ENCODE measurements at regions not wholly inside any gene's neighbourhood (a gene's known extent, or its start where the extent isn't known, plus 50 kb on each side); places are given as distances from the start of the nearest gene placed in this dataset.

DNA sequence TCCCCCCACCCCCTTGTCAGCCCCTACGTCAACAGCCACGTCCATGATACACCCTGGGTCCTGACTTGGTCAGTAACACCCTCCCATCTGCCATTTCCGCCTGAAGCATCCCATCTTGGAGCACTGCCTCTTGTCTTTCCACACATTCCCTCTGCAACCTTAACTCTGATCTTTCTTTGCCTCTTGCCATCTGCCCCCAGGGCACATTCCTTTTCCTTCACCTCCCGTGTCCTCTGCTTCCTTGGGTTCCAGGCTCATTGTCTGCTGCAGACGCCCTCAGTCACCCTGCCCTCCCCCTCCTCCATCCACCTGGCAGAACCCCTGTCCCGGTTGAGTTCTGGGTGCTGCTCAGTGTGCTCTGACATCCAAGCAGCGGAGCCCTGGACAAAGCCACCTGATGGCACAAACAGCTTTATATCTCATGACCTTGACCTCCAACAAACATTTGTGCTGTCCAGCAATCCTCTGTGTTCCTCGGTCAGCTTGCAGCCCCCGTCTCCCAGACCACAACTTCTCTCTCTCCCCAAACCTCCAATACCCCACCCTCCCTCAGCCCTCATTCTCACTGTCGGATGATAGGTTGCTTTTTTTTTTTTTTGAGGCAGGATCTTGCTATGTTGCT is 97.7 kb upstream of the IER5L start:
- no peak overlapping the region for H3K9ac ChIP-seq (replicated peaks in 1 of 4; ENCODE audit: extremely low read depth in 1 of 4, low read depth in 3 of 4, low read length in 3 of 4)
- no peak for DNase-seq (ENCODE audit: low read depth in 1 of 2, low spot score in 2 of 2)
- peak overlapping the region; percentile 88; the same call in 1 of the 2 replicates for H2BK15ac ChIP-seq (ENCODE audit: low read length)
- H2AFZ ChIP-seq (ENCODE audit: low read length): no peak overlapping the region
- H2BK12ac ChIP-seq (ENCODE audit: low read depth, low read length): peak overlapping the region; percentile 71; the same call in 1 of the 2 replicates
- H3K14ac ChIP-seq (ENCODE audit: insufficient read length): no peak overlapping the region
- CTCF ChIA-PET (ENCODE audit: partially characterized antibody): interaction anchor here (0.6 to 3.5 kb wide), 4 partner anchors 77 to 205 kb away, joined by 3 to 10 read pairs (median 5); no protein-coding TSS in a partner anchor
- H3K4me3 ChIP-seq (ENCODE audit: extremely low read depth in 1 of 4, insufficient read depth in 2 of 4, low read depth in 3 of 4, low read length in 4 of 4): no peak overlapping the region
- peak overlapping the region; percentile 48 for H3K18ac ChIP-seq (ENCODE audit: extremely low read depth, low read length)
- H2BK5ac ChIP-seq (ENCODE audit: low read depth, low read length): peak overlapping the region; percentile 83; the same call in 1 of the 2 replicates
- no peak overlapping the region for H2BK120ac ChIP-seq (replicated peaks; ENCODE audit: low read depth, low read length)
- H4K5ac ChIP-seq (ENCODE audit: insufficient read length, low read depth, low read length): no peak overlapping the region
- H3K23me2 ChIP-seq (ENCODE audit: low read depth, low read length): peaks cover 3% of the 10 kb centered on the region; the same call in 1 of the 2 replicates
- 63% methylated on average over 8 of the region's 10 CpGs; no CpG with 5 or more reads in 1 of the 2 experiments for WGBS, 2 experiments (ENCODE audit: extremely low coverage in 1 of 2, insufficient coverage in 1 of 2, insufficient read length in 1 of 2, insufficient replicate concordance in 2 of 2, low coverage in 1 of 2, low lambda C conversion rate in 2 of 2, missing lambda C conversion rate in 1 of 2)
- H3K36me3 ChIP-seq (ENCODE audit: control insufficient read depth in 2 of 4, insufficient read depth in 4 of 4, low read length in 3 of 4): no peaks in the 10 kb centered on the region
- peak overlapping the region in 1 of 2 experiments; percentile 42; a peak in 1 of 4 replicates for H3K4me2 ChIP-seq (ENCODE audit: insufficient read depth in 1 of 2, low read depth in 2 of 2, low read length in 2 of 2)
- no peaks in the 10 kb centered on the region for H3K79me1 ChIP-seq (ENCODE audit: low read depth, low read length)
- no peak overlapping the region for H3K4ac ChIP-seq (replicated peaks; ENCODE audit: insufficient read length, low read depth, low read length)
- POLR2A ChIA-PET (ENCODE audit: partially characterized antibody): interaction anchor here (0.7 to 3.5 kb wide), 3 partner anchors 11 to 16 kb away, joined by 3 to 14 read pairs (median 4); no protein-coding TSS in a partner anchor
- H2BK20ac ChIP-seq (ENCODE audit: low read length): 0 out of 2 replicates have a peak overlapping the region, but pooled peaks have one; percentile 9
- no peaks in the 10 kb centered on the region for H3K79me2 ChIP-seq (ENCODE audit: control insufficient read depth in 1 of 2, insufficient read depth in 2 of 2, low read length in 2 of 2)
- H3K27me3 ChIP-seq (replicated peaks in 1 of 4; ENCODE audit: control insufficient read depth in 3 of 4, extremely low read depth in 1 of 4, insufficient read depth in 3 of 4, low read length in 3 of 4): peaks cover 0 to 2% (median 0%) of the 10 kb centered on the region in 4 experiments; a peak in 3 of 7 replicates
- peak overlapping the region; percentile 22 for H4K91ac ChIP-seq (replicated peaks; ENCODE audit: insufficient read length, low read length)
- no peak overlapping the region for H3K56ac ChIP-seq (replicated peaks; ENCODE audit: insufficient read length, low read depth, low read length)
- H3K23ac ChIP-seq (ENCODE audit: insufficient read length): no peak overlapping the region
- 0 out of 2 replicates have a peak overlapping the region, but pooled peaks have one; percentile 24 for H2AK5ac ChIP-seq (ENCODE audit: low read depth, low read length)
- H3K27ac ChIP-seq (ENCODE audit: low read depth, low read length): no peak overlapping the region
- no peaks in the 10 kb centered on the region for H3K9me3 ChIP-seq (ENCODE audit: insufficient read depth in 2 of 2, low read depth in 1 of 2, low read length in 1 of 2)
- no peak for FAIRE-seq
- TF ChIP-seq EP300 (IDR thresholded peaks at IDR 0.05; ENCODE audit: borderline replicate concordance in 1 of 2, low read depth in 2 of 2, low read length in 2 of 2) (no peak), BRCA1 (IDR thresholded peaks at IDR 0.05; ENCODE audit: low read depth, low read length) (no peak), KDM1A (IDR thresholded peaks at IDR 0.05; ENCODE audit: borderline replicate concordance, low read length) (no peak), TEAD4 (IDR thresholded peaks at IDR 0.05; ENCODE audit: low read depth, low read length) (0 out of 2 replicates have a peak, but pooled peaks have one; percentile 4), TAF7 (optimal IDR thresholded peaks at IDR 0.05; ENCODE audit: borderline replicate concordance, low read depth, low read length) (no peak), JUN (IDR thresholded peaks at IDR 0.05; ENCODE audit: low read depth, low read length) (no peak), HDAC2 (IDR thresholded peaks at IDR 0.05; ENCODE audit: borderline replicate concordance in 1 of 2, low read depth in 2 of 2, low read length in 2 of 2) (no peak)
- TF ChIP-seq, protein P1, sequence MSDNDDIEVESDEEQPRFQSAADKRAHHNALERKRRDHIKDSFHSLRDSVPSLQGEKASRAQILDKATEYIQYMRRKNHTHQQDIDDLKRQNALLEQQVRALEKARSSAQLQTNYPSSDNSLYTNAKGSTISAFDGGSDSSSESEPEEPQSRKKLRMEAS (IDR thresholded peaks at IDR 0.05): 0 out of 2 replicates have a peak, but pooled peaks have one; percentile 16
- no peak overlapping the region; the same call in 1 of the 2 replicates for H4K8ac ChIP-seq (ENCODE audit: extremely low read depth, insufficient read depth, low read length)
- H3K4me1 ChIP-seq (replicated peaks in 1 of 4; ENCODE audit: control insufficient read depth in 3 of 4, insufficient read depth in 4 of 4, low read length in 3 of 4): peaks cover 0 to 31% (median 10%) of the 10 kb centered on the region in 4 experiments; a peak in 6 of 7 replicates
- H4K20me1 ChIP-seq (replicated peaks in 1 of 2; ENCODE audit: control insufficient read depth in 1 of 2, insufficient read depth in 2 of 2, low read length in 2 of 2): no peaks in the 10 kb centered on the region
